H9 (cell line): ENCODE measurements at regions not wholly inside any gene's neighbourhood (a gene's known extent, or its start where the extent isn't known, plus 50 kb on each side); places are given as distances from the start of the nearest gene placed in this dataset.

Experiments used
- DNase-seq: peaks from one replicate; pipeline ENCODE4 v3.0.0-alpha.2; 2017
- H2AFZ ChIP-seq: one replicate; pipeline ENCODE4 v1.6.1; 2013; ENCODE audit warnings: mild to moderate bottlenecking, low read length, control low read depth, moderate library complexity
- H2AK5ac ChIP-seq: 2 replicates; pipeline ENCODE4 v1.6.1; 2013; ENCODE audit warnings: low read length, control low read depth, mixed read lengths; ENCODE audit not compliant: insufficient read length
- H2BK120ac ChIP-seq: one replicate; pipeline ENCODE4 v1.6.1; 2013; ENCODE audit warnings: low read depth, mild to moderate bottlenecking, low read length, control low read depth, inconsistent platforms; ENCODE audit not compliant: poor library complexity, severe bottlenecking
- H2BK12ac ChIP-seq: 2 replicates; pipeline ENCODE4 v1.6.1; 2013; ENCODE audit warnings: low read length, control low read depth, mixed read lengths, low read depth; ENCODE audit not compliant: insufficient read length
- H2BK15ac ChIP-seq: 2 replicates; pipeline ENCODE4 v1.6.1; 2013; ENCODE audit warnings: low read depth, low read length, control low read depth
- H2BK20ac ChIP-seq: one replicate; pipeline ENCODE4 v1.6.1; 2013; ENCODE audit warnings: low read depth, mild to moderate bottlenecking, low read length, control low read depth, inconsistent platforms; ENCODE audit not compliant: poor library complexity, severe bottlenecking
- H2BK5ac ChIP-seq: 2 replicates; pipeline ENCODE4 v1.6.1; 2013; ENCODE audit warnings: low read length, control low read depth, mixed read lengths; ENCODE audit not compliant: insufficient read length
- H3K14ac ChIP-seq: 2 replicates; pipeline ENCODE4 v1.6.1; 2013; ENCODE audit warnings: low read length, control low read depth; ENCODE audit not compliant: insufficient read depth
- H3K18ac ChIP-seq: 2 replicates; pipeline ENCODE4 v1.6.1; 2013; ENCODE audit warnings: low read depth, mild to moderate bottlenecking, mixed read lengths, low read length, control low read depth; ENCODE audit not compliant: insufficient read length
- H3K23ac ChIP-seq: 2 replicates; pipeline ENCODE4 v1.6.1; 2013; ENCODE audit warnings: low read length, control low read depth, mixed read lengths, low read depth; ENCODE audit not compliant: insufficient read length
- H3K23me2 ChIP-seq: 2 replicates; pipeline ENCODE4 v1.6.1; 2013; ENCODE audit warnings: low read depth, mild to moderate bottlenecking, mixed read lengths, low read length, control low read depth; ENCODE audit not compliant: insufficient read length, poor library complexity, severe bottlenecking
- H3K27ac ChIP-seq: 2 replicates; pipeline ENCODE4 v1.5.1; 2013; ENCODE audit warnings: low read length, control low read depth, mixed read lengths, low read depth; ENCODE audit not compliant: insufficient read length
- H3K27me3 ChIP-seq: 2 replicates; pipeline ENCODE4 v1.6.1; 2013; ENCODE audit warnings: low read length, control low read depth, inconsistent platforms; ENCODE audit not compliant: insufficient read depth
- H3K4ac ChIP-seq: 2 replicates; pipeline ENCODE4 v1.6.1; 2013; ENCODE audit warnings: low read depth, mild to moderate bottlenecking, control low read depth, inconsistent platforms, low read length, moderate library complexity
- H3K4me1 ChIP-seq: 2 replicates; pipeline ENCODE4 v1.6.1; 2013; ENCODE audit warnings: low read length, control low read depth, inconsistent platforms; ENCODE audit not compliant: insufficient read depth
- H3K4me2 ChIP-seq: 2 replicates; pipeline ENCODE4 v1.6.1; 2013; ENCODE audit warnings: low read length, control low read depth, mixed read lengths; ENCODE audit not compliant: insufficient read length, insufficient read depth
- H3K56ac ChIP-seq: 2 replicates; pipeline ENCODE4 v1.6.1; 2013; ENCODE audit warnings: low read depth, mild to moderate bottlenecking, mixed read lengths, low read length, control low read depth; ENCODE audit not compliant: insufficient read length
- H3K79me1 ChIP-seq: 2 replicates; pipeline ENCODE4 v1.6.1; 2013; ENCODE audit warnings: low read depth, mild to moderate bottlenecking, moderate library complexity, low read length, control low read depth, inconsistent platforms; ENCODE audit not compliant: insufficient read depth, poor library complexity, severe bottlenecking
- H3K79me2 ChIP-seq: 2 replicates; pipeline ENCODE4 v1.6.1; 2013; ENCODE audit warnings: low read length, control low read depth, inconsistent platforms; ENCODE audit not compliant: insufficient read depth
- H3K9ac ChIP-seq: 2 replicates; pipeline ENCODE4 v1.6.1; 2013; ENCODE audit warnings: low read length, control low read depth, mixed read lengths; ENCODE audit not compliant: insufficient read length; ENCODE audit errors: extremely low read depth
- H3K9me3 ChIP-seq: one replicate; pipeline ENCODE4 v1.6.1; 2013; ENCODE audit warnings: low read depth, low read length, inconsistent platforms; ENCODE audit not compliant: control insufficient read depth
- H3T11ph ChIP-seq: one replicate; pipeline ENCODE4 v1.6.1; 2013; ENCODE audit warnings: mild to moderate bottlenecking, low read length, control low read depth, inconsistent platforms
- H4K20me1 ChIP-seq: one replicate; pipeline ENCODE4 v1.6.1; 2013; ENCODE audit not compliant: control insufficient read depth, insufficient read length, insufficient read depth
- H4K5ac ChIP-seq: 2 replicates; pipeline ENCODE4 v1.6.1; 2013; ENCODE audit warnings: low read depth, mild to moderate bottlenecking, mixed read lengths, low read length, control low read depth; ENCODE audit not compliant: insufficient read length
- H4K8ac ChIP-seq: replicated peaks from 2 replicates; pipeline ENCODE4 v1.6.1; 2013; ENCODE audit warnings: low read length, control low read depth, mixed read lengths, low read depth; ENCODE audit not compliant: insufficient read length
- H4K91ac ChIP-seq: 2 replicates; pipeline ENCODE4 v1.6.1; 2013; ENCODE audit warnings: low read depth, mild to moderate bottlenecking, moderate library complexity, mixed read lengths, low read length, control low read depth; ENCODE audit not compliant: insufficient read length
- H3K27ac Mint-ChIP-seq, 3 experiments: 2 replicates in 2 of 3; 3 replicates in 1 of 3; pipeline ENCODE4 v1.8.0; 2020 to 2021; ENCODE audit warnings: mixed read lengths in 3 of 3, mild to moderate bottlenecking in 1 of 3, moderate library complexity in 1 of 3
- H3K27me3 Mint-ChIP-seq: 2 replicates; pipeline ENCODE4 v1.8.0; 2021; ENCODE audit warnings: low read depth, mild to moderate bottlenecking, moderate library complexity, mixed read lengths
- H3K36me3 Mint-ChIP-seq, 3 experiments: 2 replicates in 2 of 3; 3 replicates in 1 of 3; pipeline ENCODE4 v1.8.0; 2020 to 2021; ENCODE audit warnings: low read depth in 3 of 3, mixed read lengths in 3 of 3; ENCODE audit not compliant: insufficient read depth in 1 of 3
- H3K4me1 Mint-ChIP-seq, 2 experiments: 2 replicates each; pipeline ENCODE4 v1.8.0; 2020; ENCODE audit warnings: mixed read lengths in 2 of 2
- H3K4me3 Mint-ChIP-seq, 2 experiments: 2 replicates in 1 of 2; 3 replicates in 1 of 2; pipeline ENCODE4 v1.8.0; 2020 to 2021; ENCODE audit warnings: mild to moderate bottlenecking in 2 of 2, mixed read lengths in 2 of 2, moderate library complexity in 1 of 2
- H3K9me3 Mint-ChIP-seq, 2 experiments: 2 replicates in 1 of 2; 3 replicates in 1 of 2; pipeline ENCODE4 v1.8.0; 2020; ENCODE audit warnings: mild to moderate bottlenecking in 2 of 2, mixed read lengths in 2 of 2, moderate library complexity in 1 of 2
- WGBS: extraction: QIAGEN DNeasy Blood & Tissue Kit; methylation state at CpG from one replicate; pipeline ENCODE4 v1.1.7; 2013; ENCODE audit warnings: missing lambda C conversion rate, low lambda C conversion rate, mixed read lengths; ENCODE audit not compliant: insufficient read length; ENCODE audit errors: extremely low coverage; 5-methylcytosine and 5-hydroxymethylcytosine counted together
- TF ChIP-seq, protein P1 (sequence below): fragments of 200-600 bp; sonication (generic); conservative IDR thresholded peaks from 3 replicates; pipeline ENCODE4 v1.8.0; 2021; ENCODE audit warnings: antibody characterized with exemption, mild to moderate bottlenecking

GRCh38 chr12:91662021-91662420 lies 479.4 kb upstream of the DCN start:
- H2AK5ac ChIP-seq: no peak overlapping the region
- no peak overlapping the region for H3K4ac ChIP-seq
- no peak overlapping the region for H3K27ac ChIP-seq
- no peaks in the 10 kb centered on the region for H3K27me3 Mint-ChIP-seq
- H3K9ac ChIP-seq: no peak overlapping the region
- no peak overlapping the region for H3K23ac ChIP-seq
- H4K20me1 ChIP-seq: no peaks in the 10 kb centered on the region
- H2BK15ac ChIP-seq: no peak overlapping the region
- no peaks in the 10 kb centered on the region for H3K36me3 Mint-ChIP-seq
- no peaks in the 10 kb centered on the region for H3K79me2 ChIP-seq
- TF ChIP-seq, protein P1, sequence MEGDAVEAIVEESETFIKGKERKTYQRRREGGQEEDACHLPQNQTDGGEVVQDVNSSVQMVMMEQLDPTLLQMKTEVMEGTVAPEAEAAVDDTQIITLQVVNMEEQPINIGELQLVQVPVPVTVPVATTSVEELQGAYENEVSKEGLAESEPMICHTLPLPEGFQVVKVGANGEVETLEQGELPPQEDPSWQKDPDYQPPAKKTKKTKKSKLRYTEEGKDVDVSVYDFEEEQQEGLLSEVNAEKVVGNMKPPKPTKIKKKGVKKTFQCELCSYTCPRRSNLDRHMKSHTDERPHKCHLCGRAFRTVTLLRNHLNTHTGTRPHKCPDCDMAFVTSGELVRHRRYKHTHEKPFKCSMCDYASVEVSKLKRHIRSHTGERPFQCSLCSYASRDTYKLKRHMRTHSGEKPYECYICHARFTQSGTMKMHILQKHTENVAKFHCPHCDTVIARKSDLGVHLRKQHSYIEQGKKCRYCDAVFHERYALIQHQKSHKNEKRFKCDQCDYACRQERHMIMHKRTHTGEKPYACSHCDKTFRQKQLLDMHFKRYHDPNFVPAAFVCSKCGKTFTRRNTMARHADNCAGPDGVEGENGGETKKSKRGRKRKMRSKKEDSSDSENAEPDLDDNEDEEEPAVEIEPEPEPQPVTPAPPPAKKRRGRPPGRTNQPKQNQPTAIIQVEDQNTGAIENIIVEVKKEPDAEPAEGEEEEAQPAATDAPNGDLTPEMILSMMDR: no peak
- H2AFZ ChIP-seq: no peak overlapping the region
- H3K4me3 Mint-ChIP-seq: no peak overlapping the region
- H3K56ac ChIP-seq: no peak overlapping the region
- no peak overlapping the region for H2BK20ac ChIP-seq
- H3K4me1 ChIP-seq: no peaks in the 10 kb centered on the region
- no peak overlapping the region for H2BK5ac ChIP-seq
- no peaks in the 10 kb centered on the region for H3K27me3 ChIP-seq
- H3K9me3 ChIP-seq: no peaks in the 10 kb centered on the region
- no CpG with 5 or more reads among the region's 1 CpG for WGBS
- no peak overlapping the region for H3K14ac ChIP-seq
- no peaks in the 10 kb centered on the region for H3K4me1 Mint-ChIP-seq
- H3K27ac Mint-ChIP-seq: no peak overlapping the region
- H3K18ac ChIP-seq: no peak overlapping the region
- H2BK120ac ChIP-seq: no peak overlapping the region
- H2BK12ac ChIP-seq: no peak overlapping the region
- H3K4me2 ChIP-seq: no peak overlapping the region
- no peak overlapping the region for H4K91ac ChIP-seq
- H3K9me3 Mint-ChIP-seq: no peaks in the 10 kb centered on the region
- no peaks in the 10 kb centered on the region for H3K79me1 ChIP-seq
- no peak overlapping the region for H4K5ac ChIP-seq
- H4K8ac ChIP-seq: no peak overlapping the region
- no peaks in the 10 kb centered on the region for H3K23me2 ChIP-seq
- DNase-seq: no peak
- H3T11ph ChIP-seq: no peak overlapping the region
